Activated CD4-positive, alpha-beta T cell treated with anti-CD3 and anti-CD28 coated beads for 4 hours (primary cell): ENCODE measurements at regions not wholly inside any gene's neighbourhood (a gene's known extent, or its start where the extent isn't known, plus 50 kb on each side); places are given as distances from the start of the nearest gene placed in this dataset.
"Not testable (repeated sequence)": the region's sequence is repeated elsewhere in the genome, so short reads cannot be mapped to it uniquely, and the experiment has no call there.

Experiments used
- DNase-seq, 2 donors: peaks; one replicate each; pipeline ENCODE4 v3.0.0-alpha.2; 2020

DNA sequence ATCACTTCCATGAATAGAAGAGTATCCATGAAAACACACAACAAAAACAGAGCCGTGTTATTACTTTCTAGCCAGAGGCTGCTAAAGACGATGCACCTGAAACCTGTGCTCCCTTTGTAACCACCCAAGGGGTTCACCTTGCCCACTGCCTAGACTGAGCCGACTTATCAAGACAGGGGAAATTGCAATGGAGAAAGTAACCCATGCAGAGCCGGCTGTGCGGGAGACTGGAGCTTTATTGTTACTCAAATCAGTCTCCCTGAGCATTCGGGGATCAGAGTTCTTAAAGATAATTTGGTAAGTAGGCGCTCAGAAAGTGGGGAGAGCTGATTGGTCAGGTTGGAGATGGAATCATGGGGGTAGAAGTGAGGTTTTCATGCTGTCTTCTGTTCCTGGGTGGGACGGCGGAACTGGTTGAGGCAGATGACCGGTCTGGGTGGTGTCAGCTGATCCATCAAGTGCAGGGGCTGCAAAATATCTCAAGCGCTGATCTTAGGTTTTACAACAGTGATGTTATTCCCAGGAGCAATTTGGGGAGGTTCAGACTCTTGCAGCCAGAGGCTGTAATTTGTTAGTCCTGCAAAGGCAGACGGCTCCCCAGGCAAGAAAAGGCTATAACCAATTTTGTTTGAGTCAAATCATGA, 366.6 kb downstream of the PREX1 start:
- DNase-seq: no peak

DNA sequence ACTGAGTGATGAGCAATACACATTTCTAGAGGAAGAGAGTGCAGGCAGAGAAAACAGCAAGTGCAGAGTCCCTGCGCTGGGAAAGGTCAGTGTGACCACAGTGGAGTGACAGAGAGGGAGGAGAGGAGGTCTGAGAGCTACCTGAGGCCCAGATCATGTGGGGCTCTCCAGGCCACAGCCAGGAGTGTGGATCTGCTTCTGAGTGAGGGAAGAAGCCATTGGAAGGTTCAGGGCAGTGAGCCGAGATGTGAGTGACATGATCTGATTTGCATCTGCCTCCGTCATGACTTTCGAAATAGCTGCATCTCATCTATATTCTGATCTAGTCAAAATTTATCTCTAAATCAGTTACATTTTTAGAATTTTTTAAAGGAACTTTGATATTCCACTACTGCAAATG, 367.1 kb downstream of the PREX1 start:
- no peak for DNase-seq

DNA sequence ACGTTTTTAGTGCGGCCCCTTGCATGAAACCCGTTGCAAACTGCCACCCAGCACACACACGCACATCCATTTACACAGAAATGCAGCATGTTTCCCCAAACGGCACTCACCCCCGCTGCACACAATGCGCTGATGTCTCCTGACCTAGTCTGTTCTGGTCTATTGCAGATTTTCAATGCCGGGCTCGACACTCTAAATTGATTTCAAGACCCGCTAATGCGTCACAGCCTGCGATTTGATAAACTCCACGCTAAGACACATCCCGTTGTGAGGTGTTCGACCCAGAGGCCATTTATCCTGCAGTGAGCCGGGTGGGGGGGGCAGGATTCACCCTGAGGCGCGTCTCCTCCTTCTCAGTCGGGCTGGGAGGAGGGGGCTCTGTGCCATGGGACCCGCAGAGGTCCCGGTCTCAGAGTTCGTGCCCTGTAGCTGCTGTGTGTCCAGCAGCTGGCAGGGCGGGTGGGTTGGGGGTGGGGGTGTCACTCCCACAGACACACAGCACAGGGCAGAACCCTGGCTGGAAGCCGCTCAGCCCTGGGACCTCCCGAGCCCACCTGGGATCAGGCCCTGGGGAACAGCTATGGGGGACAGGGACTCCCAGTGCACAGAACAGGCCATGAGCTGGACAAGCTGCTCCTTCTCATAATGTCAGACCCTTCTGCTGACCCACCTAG, 367.9 kb downstream of the PREX1 start:
- DNase-seq: no peak

DNA sequence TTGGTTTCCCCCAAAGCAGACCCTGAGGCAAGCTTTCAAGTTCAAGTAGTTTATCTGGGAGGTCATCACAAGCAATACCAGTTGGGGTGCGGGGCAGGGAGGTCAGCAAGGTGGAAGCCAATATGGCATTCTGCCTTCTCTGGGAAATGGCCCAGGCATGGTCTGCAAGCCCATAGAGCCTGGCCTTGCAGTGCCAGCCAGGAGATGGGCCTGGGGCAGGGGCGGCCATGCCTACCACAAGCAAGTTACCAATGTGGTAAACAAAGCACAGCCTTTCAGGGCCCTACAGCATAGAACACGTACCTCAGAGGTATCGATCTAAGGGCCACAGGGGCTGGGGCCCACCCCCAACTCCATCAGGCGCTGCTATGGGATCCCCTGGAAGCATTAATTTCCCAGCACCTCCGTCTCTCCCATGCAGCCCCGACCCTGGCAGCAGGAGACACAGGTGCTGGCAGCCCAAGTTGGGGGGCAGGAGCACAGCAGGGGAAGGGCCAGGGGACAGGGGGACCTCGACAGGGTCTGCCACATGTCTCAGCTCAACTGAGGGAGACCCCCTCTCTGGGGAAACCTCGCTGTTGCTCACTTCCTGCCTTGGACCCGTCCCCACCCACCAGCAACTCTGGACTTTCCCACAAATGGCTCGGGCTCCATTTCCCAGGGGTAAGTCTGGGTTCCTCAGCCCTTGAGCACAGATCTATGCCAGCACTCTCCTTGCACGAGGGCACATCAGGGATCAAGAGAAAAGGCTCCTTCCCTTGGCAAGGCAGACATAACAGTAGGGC, 369.0 kb downstream of the PREX1 start:
- DNase-seq: no peak

DNA sequence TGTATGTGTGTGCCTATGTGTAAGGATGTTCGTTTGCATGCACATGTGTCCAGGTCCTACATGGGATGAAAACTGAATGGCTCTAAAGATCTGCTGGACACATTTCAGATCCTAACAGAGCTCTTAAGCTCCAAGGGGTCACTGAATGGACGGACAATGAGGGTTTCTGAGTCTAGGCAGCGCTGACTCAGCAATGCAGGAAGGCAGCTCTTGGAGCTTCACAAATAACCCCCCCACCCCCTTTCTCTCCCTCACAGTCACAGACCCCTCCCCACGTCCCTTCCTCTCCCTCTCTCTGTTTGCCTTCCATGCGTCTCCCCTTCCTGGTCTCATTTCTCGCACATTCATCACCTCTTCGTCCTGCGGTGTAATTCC, 369.8 kb downstream of the PREX1 start:
- no peak for DNase-seq

DNA sequence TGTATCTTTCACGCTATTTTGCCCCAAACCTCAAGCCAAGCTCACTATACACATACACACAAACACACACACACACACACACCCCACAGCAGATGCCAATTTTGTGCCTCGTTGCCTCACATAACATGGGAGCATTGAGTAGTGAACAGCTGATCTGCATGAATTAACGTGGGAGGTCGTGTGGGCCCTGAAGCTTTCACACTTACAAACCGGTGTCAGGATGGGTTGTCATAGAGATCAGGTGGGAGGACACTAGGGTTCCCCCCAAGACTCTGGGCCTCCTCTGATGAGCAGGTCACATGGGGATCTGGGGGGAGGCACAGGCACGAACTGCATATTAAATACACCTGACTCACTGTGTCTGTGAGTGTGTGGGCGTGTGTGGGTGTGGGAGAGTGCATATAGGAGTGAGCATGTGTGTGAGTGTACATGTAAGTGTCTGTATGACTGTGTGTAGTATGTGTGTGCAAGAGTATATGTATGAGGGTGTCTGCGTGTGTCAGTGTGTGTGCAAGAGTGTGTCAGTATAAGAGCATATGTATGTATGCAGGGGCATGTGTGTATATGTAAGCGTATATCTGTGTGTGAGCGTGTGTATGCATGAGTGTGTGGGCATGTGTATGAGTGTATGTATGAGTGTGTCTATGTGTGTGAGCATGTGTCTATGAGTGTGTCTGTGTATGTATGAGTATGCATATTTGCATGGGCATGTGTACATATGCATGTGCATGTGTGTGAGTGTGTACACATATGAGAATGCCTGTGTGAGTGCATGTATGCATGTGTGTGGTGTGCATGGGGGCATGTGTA, 370.4 kb downstream of the PREX1 start:
- peak; percentile 14 to 18 for DNase-seq

DNA sequence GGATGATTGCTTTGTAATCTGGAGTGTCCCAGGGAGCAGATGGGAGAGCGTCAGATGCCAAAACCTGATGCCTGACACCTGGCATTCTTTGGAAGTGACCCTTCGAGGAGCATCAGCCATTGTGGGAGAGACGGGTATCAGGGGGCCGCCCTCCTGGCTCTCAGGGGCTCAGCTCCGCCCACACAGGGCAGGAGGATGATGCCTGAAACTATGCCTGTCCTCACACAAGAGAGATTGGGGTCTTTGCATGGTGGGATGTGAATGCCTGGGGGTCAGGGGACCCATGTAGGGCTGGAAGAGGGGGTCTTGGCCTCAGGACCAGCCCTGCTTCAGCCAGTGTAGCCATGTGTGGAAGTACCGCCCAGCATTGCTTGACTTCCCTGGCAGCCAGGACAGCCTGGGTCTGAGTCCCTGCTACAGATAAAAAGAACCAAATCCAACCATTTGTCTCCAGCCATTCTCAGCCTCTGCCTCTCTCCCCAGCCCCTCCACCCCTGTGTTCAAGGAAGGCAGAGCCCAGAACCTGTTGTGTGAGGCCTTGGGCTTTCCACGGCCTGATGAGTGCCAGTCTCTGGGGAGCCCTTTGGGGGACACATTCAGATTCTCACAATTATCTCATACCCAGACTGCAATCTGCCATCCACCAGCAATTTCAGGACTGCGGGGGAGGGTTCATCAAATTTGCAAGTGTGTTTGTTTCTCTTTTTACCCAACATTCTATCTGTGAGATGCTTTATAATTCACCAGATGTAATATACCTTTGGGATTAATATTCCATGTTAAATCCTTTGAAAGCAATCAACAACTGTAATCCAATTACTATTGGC, 371.2 kb downstream of the PREX1 start:
- DNase-seq: no peak

DNA sequence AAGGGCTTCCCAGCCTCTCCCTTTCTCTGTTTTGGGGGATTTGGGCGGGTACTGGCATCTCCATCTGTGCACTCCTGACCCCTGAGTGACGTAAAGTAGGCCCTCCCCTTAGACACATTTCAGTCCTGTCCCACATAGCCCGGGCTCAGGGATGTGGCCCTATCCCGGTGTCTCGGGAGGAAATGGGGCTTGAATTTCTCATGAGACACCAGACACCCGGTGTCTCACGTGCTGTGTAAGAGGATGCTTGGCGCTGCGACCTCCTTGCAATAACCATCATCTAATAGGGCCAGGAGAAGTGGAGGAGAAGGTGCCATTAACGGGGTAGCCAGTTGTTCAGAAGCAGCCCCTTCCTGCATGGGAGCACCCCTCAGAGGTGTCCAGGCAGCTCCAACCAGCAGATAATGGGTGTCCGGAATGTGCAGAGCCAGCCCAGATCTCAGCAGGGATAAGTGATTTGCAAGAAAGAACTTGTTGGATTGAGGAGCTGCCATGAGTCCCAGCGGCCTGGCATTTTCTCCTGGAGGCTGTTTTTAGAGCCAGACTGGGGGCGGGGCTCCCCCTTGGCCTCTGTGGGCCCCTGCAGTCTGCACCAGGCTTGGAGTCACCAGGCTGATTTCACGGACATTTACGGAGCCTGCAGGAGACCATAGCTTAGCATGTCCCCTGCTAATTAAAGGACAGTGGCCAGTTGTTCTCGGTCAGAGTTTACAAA, 372.0 kb downstream of the PREX1 start:
- no peak for DNase-seq

DNA sequence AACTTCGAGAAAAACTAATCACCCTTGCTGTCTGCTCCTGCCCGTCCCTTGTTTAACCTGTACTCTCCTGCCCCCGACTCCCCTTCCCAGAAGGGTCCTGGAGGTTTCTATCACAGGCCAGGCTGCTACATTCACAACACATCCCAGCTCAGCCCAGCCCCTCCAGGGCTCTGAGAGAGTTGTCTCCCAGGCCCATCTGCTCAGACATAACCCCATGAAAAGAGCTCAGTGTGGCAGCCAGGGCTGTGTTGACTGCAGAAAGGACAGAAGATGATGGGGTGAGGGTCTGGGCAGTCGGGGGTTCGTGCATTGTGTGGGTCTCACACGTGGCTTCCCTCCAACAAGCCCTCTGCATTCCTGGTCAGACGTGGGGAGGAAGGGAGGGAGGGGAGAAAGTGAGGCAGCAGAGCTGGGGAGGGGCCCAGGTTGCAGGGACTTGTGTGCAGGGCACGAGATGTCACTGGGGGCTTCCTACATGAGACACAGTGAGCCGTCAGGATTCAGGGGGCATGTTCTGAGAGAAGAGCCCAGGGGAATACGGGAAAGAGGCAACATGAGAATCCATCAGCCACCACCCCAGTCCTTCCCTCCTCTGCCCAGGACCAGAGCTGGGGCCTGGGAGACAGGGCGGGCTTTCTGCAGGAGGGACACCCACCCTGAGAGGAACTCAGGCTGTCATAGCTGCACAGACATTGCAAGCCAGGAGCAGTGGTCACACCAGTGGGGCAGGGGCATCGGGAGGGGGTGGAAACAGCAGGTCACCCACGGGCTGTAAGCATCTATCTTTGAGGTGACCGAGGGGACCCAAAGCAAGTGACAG, 372.9 kb downstream of the PREX1 start:
- DNase-seq: no peak

DNA sequence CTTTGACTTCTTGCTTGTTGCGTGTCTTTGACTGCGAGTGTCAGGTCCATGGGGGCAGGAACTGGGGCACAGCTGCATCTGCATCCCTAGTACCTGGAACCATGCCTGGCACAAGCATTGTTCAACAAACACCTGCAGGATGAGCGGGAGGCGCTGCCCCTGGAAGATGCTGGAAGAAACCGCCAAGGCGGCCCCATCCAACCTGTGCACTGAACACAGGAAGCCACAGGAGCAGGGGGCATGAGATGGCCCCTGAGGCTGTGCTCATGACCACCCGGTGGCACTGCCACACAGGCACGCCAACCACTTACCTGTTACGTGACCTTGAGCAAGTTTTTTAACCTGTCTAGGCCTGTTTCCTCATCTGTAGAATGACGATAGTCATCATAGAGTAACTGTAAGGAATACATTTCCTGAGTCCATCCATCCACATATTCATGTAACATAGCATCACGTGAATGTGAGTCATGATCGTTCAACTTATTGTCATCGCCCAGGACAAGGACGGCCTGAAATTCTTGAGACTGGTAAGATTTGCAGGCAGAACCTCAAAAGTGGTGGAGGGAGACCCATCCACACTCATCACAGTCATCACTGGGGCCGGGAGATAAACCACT, 374.2 kb downstream of the PREX1 start:
- DNase-seq: no peak

DNA sequence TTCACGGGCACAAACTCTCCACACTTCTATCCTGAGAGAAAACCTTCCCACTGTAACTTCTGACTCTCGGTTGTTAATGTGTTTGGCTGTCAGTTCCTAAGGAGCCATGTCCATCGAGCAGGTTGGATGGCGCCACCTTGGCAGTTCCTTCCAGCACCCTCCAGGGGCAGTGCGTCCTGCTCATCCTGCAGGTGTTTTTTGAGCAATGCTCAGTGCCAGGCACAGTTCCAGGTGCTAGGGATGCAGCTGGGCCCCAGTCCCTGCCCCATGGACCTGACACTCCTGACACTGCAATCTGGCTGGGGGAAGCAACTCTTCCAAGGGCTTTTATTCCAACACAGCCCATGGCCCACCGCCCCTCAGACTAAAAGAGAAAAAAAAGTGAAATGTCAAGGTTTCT, 376.4 kb downstream of the PREX1 start:
- DNase-seq: no peak

DNA sequence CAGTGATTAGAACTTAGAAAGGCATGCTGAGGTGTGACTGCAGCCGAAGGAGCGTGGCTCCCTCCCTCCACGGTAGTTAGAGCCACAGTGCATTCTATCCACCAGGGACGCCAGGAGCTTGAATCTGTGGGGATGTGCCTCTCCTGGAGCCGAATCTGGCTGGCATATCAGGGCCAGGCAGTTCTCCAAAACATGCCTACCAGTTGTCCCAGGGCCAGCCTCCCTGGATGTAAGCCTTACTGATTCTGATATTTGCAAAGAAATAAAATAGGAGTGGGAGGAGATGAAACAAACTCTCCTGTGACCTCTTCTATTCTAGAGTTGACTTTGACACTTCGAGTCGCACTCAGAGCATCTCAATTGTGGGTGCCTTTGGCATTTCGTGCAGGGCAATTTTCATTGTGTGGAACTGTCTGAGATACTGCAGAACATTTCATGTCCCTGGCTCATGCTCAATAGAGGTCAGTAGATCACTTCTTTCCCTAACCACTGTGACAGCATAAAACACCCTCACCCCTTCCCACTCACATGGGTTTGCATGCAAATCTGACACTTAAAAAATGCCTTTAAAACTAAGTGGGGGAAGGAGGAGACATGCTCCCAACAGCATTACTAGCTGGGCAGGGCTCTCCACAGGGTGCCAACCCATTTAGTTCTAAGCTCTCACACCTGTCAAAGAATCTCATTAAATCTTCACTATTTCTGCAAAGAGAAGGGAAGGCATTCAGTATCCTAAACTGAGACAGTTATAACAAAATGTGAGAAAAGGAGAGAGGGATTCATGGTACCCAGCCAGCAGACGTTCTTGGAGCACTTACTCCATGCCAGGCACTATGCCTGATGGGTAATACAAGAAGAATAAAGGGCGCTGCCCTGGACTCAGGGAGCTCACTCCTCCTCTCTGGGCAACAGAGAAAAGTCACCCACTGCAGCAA, 378.9 kb downstream of the PREX1 start:
- DNase-seq: no peak

DNA sequence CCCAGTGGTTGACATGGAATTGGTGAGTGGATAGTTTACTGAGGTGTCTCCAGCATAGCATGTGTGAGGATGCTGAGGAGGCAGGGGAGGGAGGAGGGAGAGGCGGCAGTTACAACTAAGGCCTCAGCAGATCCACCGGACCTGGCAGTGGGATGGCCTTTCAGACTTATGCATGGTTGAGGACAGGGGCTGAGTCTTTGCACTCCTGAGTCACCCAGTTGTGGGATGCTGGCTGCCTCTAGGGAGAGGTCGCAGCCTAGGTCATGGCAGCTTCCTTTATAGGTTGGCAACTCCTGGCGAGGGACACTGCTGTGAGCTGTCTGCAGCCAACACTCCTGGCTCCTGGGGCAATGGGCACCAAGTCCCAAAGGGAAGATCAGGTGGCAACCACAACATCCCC, 380.3 kb downstream of the PREX1 start:
- DNase-seq: no peak

DNA sequence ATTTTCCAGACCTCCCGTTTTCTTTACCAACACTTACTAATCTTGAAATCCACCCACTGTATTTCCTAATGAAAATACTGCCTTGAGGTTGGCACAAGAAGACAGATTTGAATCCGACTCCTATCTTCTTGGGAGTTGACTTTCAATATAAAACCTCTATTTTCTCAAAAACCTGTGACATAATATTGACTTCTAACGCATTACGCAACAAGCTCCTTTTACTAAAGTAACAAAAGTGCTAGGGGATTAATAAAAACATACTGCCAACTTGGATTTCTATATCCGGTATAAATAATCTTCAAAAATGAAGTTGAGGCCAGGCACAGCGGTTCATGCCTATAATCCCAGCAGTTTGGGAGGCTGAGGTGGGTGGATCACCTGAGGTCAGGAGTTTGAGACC, 382.0 kb downstream of the PREX1 start:
- DNase-seq: no peak

DNA sequence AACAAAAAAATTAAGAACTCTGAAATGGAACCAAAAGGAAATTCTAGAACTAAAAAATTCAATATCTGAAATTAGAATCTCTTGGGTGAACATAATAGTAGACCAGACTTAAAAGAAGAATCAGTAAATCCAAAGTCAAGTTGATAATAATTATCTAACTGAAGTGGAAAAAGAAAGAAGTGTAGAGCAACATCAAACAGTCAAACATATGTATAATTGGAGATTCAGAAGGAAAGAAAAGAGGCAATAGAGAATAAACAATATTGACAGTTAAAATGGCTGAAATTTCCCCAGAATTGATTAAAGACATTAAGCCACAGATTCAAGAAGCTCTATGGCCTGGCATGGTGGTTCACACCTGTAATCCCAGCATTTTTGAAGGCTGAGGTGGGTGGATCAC, 383.6 kb downstream of the PREX1 start:
- no peak for DNase-seq

DNA sequence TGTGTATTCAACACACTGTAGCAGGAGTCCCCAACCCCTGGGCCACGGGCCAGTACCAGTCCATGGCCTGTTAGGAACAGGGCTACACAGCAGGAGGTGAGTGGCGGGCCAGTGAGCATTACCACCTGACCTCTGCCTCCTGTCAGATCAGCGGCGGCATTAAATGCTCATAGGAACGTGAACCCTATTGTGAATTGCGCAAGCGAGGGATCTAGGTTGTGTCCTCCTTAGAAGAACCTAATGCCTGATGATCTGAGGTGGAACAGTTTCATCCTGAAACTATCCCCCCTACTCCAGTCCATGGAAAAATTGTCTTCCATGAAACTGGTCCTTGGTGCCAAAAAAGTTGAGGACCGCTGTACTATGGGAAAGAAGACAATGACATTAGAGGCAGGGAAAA, 386.9 kb downstream of the PREX1 start:
- no peak for DNase-seq

DNA sequence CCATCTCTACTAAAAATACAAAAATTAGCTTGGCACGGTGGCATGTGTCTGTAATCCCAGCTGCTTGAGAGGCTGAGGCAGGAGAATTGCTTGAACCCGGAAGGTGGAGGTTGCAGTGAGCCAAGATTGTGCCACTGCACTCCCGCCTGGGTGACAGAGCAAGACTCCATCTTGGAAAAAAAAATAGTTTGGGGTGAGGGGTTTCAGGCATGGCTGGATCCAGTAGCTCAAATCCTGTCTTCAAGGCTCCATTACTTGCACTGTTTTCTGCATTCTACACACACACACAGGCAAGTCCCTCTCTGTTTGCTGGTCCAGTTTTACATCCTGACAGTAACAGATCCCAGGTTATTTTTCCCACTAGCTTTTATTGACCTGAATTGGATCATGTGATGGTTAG, 387.5 kb downstream of the PREX1 start:
- not testable (repeated sequence) for DNase-seq

DNA sequence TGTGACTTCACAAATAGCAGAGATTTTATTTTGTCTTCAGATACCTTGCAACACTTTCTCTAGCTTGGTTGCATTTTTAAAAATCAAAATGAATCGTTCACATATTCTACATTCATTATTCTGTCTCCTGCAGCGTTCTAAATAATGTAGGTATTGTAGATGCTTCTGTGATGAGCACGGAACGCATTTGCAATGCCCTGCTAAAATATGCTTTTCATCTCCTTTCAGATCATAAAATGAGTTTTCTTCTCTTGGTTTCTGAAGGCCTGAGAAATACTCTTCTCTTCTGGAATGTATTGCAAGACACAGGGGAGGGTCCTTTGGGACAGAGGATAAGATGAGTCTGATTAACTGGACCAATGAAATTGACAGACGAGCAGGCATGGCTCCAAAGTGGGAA, 390.7 kb downstream of the PREX1 start:
- DNase-seq: no peak

DNA sequence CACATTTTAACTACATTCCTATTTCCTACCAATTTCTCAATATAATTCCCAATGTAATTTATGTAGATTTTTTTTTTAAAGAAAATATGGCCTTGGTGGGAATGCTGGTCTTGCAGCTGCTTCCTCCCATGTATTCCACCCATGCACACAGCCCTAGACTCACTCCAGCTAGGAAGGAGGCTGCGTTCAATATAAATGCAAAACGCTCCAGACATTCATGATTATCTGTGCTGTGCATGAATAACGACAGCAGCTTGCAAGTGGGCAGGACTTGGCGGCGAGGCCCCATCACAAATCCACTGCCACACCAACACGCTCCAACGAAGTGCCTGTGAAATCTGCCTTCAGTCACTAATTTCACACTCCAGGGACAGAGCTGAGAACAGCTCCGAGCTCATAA, 391.2 kb downstream of the PREX1 start:
- DNase-seq: not testable (repeated sequence)
